ENCODE measurements at regions not wholly inside any gene's neighbourhood (a gene's known extent, or its start where the extent isn't known, plus 50 kb on each side); places are given as distances from the start of the nearest gene placed in this dataset.

GRCh38 chr2:192513575-192513974 lies 318.8 kb upstream of the TMEFF2 start:
- TF ChIP-seq, protein P1, sequence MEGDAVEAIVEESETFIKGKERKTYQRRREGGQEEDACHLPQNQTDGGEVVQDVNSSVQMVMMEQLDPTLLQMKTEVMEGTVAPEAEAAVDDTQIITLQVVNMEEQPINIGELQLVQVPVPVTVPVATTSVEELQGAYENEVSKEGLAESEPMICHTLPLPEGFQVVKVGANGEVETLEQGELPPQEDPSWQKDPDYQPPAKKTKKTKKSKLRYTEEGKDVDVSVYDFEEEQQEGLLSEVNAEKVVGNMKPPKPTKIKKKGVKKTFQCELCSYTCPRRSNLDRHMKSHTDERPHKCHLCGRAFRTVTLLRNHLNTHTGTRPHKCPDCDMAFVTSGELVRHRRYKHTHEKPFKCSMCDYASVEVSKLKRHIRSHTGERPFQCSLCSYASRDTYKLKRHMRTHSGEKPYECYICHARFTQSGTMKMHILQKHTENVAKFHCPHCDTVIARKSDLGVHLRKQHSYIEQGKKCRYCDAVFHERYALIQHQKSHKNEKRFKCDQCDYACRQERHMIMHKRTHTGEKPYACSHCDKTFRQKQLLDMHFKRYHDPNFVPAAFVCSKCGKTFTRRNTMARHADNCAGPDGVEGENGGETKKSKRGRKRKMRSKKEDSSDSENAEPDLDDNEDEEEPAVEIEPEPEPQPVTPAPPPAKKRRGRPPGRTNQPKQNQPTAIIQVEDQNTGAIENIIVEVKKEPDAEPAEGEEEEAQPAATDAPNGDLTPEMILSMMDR (IDR thresholded peaks at IDR 0.05; ENCODE audit: low read length): no peak
- no peak for TF ChIP-seq EZH2 (optimal IDR thresholded peaks at IDR 0.05; ENCODE audit: low read depth, low read length)
- no peak for TF ChIP-seq EZH2phosphoT487 (IDR thresholded peaks at IDR 0.05; ENCODE audit: low read length)
